HG03571 (cell line): ENCODE measurements at regions not wholly inside any gene's neighbourhood (a gene's known extent, or its start where the extent isn't known, plus 50 kb on each side); places are given as distances from the start of the nearest gene placed in this dataset.

Experiments
- ATAC-seq: cut with Tn5 transposase; IDR thresholded peaks from one replicate; pipeline ENCODE4 v1.9.1; 2021; ENCODE audit not compliant: unreplicated experiment

DNA sequence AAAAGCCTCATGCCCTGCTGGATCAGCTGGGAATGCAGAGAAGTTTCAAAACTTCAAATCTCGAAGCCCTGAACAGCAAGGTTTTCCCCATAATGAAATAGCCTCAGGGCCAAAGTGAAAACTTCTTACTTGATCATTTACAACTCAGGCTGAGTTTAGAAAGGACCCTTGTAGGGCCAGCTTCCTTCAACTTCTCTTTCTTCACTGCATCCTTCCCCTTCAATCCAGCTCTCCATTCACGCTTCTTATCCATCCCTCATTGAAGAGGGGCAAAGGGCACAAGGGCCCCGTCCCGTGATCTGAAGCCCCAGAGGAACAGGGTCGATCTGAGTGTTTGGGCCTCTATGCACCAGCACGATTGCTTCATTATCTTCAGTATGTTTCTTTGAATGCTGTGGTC lies 392.2 kb upstream of the CELF2 start:
- no peak for ATAC-seq

DNA sequence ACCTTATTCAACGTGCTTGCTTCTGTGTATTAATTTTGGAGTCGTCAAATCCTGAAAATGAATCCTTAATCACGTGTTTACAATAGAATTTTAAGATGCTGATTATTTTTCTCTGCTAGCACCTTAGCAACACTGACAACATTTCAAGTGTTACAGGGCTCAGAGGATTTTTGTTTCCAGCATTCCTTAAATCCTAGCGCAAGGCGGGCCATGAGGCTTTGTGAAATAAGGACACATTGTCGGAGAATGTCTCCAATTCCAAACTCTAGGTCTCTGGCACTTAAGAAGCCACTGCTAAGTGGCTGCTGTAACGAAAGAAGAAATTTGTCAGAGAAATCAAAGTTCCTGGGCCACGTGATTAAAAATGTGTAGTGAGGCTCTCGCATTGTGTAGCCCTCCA lies 390.9 kb upstream of the CELF2 start:
- ATAC-seq: no peak

DNA sequence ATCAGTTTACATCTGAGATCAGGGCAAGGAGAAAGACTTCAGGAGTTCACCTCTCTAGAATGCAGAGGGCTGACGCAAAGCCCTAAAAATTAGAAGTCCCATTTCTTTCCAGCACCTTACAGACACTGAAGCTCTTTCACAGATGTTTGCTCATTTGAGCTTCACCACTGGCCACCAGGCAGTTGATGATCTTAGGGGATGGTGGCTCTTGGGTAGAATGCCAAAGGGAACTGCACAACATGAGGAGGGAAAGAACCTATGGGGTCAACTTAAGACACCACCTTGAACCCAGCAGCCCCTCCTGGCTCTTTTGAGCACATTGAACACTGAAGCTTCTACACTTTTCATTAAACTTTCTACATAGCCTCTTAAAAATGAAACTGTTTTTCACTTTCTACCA lies 390.3 kb upstream of the CELF2 start:
- no peak for ATAC-seq

DNA sequence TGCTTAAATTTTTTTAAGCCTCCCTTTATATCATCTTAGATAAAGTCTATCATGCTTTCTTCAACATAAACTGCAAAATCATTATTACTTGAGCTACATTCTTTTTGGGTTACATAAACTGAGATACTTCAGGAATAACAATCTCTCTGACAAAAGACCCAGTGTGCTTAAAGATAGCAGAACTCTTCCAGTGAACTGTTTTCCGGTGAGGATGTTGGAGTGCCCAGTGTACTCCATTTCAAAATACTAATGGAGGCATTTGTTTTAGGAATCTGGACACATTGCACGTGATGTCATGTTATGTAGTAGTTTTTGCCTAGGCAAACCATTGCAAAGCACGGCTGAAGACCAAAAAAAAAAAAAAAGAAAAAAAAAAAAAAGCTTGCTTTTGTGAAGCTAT lies 388.2 kb upstream of the CELF2 start:
- no peak for ATAC-seq

DNA sequence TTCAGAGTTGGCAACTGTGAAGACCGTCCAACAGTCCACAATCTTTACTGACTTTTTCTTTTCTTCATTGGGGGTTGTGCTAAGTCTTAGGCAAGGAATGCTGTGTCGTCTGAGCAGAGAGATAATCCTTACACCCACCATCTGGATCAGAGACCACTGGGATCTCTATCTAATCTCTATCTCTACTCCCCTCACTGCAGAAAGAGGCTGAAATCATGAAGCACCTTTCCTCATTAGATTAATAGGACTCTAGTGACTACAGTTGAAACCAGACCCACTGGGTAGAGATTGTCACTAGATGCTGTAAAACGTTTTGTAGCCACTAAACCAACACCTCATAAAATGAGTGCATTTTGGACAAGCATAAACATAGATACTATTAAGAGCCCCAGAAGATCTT lies 387.4 kb upstream of the CELF2 start:
- ATAC-seq: no peak

DNA sequence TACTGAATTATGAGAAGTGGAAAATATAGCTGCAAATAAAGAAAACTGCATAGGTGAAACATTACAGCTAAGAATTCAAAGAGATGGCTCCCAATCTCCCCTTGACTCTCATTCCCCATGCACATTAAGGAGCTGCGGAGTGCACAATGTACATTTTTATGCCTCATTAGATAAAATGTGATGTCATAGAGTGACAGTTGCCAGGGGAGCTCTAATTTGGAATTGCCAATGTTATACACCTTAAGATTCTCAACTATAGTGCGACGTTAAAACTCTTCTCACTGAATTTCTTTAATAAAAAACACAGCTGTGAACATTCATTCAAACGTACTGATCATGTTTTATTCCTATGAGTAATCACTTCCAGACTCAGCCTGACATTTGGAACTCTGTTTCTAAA lies 386.9 kb upstream of the CELF2 start:
- no peak for ATAC-seq

DNA sequence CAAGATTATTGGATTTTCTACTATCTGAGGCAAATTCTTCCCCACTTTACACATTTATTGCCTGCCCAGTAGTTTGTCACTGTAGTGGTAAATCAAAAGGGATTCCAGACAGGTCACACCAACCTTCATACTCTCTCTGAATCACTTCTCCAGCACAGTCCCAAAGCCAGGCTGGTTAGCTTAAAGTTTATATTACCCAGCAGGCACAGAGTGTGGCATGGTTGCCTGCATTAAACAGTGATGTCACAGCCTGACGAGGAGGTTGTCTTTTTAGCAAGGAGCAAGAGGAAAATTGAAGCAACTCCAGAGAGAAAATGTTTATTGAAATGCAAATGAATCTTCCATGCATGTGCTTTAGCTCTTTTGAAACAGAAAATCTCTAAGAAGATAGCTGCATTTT lies 375.5 kb upstream of the CELF2 start:
- no peak for ATAC-seq

DNA sequence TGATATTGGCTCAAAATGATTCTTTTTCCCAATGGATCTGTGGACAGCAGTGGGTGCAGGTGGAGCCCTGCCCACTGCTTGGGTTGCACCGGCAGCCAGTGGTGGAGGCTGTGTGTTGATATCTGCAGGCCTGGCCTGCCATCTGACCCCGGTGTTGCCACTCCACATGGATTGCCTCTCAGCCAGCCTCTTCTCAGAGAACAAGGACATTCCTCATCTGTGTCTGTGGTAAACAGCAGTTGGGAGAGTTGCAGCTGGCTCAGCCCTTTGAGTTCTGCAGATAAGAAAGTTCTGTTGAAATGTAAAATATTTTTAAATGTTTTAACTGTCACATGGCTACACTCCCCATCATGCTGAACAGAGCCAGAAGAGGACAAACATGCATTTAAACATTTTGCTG lies 374.9 kb upstream of the CELF2 start:
- ATAC-seq: no peak

DNA sequence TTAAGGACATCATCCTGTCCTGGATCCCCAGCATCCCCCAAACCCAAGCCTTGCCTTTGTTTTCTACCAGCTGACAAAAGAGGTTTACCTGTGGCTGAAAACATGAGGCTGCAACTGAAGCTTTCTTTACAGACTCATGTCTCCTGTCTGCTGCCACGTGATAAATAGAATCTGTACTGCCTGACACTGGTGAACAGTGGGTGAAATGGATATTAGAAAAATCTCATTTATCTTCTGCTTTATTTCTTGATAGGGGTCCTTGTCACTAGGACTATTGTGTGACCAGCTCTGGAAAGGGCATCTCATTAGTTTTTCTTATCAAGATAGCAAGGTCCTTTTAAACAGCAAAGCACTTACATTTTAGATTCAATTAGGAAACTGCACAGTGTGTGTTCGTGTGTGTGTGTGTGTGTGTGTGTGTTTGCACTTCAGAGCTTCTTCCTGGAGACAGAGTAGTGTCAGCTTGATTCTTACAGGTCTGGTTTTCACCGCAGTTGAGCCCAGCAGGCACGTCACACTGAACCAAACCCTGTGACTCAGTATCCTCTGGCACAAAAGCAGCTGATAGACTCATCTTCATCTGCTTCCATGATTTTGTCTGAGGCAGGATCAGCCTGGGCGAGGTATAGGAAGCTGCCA lies 373.5 kb upstream of the CELF2 start:
- ATAC-seq: no peak

DNA sequence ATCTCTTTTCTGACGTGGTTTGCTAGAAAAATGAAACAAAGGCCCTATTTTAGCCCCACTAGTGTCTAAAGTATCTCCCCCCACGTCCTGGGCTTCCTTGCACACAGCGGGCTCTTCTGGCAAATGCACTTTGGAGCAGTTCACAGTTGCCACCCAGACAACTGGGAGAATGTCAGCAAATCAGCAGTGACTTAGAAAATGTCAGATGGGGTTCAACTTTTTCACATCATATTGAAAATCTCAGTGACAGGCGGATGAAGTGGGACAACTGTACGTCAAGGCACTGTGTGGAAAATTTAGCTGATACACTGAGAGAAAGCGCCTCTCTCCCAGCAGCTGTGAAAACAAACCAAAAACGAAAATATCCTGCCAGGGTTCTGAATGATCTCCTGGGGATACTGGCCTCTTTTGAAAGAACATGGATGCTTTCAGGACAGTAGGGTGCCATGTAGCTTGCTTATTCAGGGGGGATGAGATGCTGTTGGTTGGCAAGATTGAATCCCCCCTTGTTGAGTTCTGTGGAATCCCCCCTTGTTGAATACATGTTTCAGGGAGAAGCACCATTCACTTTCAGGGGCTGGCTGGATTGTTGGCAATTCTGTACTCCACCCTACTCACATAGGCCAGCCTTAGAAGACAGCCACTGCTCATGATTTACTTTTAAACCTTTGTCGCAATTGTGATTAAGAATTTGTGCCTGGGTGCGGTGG lies 372.8 kb upstream of the CELF2 start:
- ATAC-seq: no peak

DNA sequence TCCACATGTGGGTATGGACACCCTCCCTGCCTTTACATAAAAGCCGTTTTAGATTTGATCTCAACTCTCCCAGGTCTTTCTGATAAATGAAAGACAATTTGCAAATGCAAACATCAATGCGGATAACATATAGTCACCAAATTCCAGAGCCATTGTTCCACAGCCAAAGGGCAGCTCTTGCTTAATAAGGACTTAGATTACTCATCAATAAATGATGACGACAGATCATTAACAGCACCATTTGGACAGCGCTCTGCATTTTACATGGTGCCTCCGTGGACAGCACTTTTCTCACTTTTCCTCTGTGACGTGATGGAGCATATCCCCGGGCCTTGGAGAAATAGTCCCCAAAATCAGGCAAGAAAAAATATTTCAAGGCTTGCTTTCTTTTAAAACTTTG lies 370.3 kb upstream of the CELF2 start:
- ATAC-seq: no peak

DNA sequence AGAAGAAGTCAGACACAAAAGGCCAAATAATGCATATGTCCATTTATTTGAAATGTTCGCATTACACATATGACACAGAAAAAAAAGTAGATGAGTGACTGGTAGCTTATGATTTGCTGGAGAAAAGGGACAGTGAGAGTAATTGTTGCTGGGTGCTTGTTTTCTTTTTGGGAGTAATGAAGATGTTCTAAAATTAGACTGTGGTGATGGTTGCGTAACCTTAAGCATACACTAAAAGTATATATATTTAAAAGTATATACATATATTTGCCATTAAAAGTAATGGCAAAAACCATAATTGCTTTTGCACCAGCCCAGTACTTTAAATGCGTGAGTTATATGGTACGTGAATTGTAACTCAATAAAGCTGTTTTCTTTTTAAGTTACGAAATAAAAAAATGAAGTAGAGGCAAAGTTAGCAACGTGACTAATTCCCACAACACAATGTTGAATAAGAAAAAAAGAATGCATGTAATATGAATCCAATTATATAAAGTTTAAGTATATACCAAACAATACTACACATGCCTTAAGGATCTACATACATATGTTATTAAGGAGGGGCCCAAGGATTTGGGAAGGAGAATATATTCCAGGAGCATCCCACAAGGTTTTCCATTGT lies 360.4 kb upstream of the CELF2 start:
- no peak for ATAC-seq

DNA sequence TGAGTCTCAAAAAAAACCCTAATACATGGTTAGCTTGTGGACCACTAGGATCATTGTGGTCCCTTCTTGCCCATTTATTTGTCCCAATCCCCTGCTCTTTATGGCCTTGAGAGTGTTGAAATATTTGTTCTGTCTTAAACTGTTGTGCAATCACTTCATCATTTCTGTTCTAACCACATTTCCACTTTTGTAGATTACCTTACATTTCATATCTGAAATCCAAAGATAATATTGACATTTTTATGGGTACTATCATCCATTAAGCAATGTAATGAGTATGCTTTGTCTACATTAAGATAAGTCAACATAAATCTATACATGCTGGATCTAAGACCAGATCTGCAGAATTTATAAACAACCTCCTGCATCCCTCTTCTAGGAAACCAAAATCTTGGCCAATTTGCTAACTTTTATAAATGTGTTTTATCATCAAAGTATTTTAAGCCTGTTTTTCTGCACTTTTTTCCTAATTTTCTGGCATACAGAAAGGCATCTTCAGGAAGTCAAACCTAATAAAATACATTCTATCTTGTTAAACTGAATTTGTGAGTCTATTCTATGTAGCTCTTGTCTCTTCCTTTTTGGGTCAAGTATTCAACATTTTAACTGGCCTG lies 359.4 kb upstream of the CELF2 start:
- no peak for ATAC-seq

DNA sequence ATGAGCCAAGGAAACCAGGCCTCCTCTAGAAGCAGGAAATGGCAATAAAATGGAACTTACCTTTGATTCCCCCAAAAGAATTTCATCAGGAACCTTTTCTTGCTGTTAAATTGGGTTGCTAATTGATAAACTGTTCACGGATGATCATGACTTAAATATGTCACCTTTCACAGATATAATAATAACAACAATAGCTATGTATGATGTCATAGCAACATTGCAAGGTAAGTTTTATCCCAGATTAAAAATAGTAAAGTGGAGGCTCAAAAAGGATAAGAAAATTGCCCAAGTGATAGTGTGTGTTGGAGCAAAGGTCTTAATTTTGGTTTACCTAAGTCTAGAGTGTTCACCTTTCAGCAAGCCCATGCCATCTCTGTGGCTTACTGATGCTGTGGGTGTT lies 357.6 kb upstream of the CELF2 start:
- no peak for ATAC-seq

DNA sequence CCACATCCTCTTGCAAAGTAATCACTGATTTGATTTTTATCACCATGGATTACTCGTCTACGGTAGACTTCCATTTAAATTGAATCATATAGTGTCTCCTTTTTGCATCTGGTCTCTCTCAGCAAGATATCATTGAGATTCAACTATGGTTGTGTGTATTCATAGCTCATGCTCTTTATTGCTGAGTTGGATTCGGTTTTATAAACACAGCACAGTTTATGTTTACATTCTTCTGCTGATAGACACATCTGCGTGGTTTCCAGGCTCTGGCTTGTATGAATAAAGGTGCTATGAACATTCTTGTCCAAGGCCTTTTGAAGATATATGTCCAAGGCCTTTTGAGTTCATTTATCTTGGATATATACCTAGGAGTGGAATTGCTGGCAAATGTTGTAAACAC lies 356.5 kb upstream of the CELF2 start:
- no peak for ATAC-seq

DNA sequence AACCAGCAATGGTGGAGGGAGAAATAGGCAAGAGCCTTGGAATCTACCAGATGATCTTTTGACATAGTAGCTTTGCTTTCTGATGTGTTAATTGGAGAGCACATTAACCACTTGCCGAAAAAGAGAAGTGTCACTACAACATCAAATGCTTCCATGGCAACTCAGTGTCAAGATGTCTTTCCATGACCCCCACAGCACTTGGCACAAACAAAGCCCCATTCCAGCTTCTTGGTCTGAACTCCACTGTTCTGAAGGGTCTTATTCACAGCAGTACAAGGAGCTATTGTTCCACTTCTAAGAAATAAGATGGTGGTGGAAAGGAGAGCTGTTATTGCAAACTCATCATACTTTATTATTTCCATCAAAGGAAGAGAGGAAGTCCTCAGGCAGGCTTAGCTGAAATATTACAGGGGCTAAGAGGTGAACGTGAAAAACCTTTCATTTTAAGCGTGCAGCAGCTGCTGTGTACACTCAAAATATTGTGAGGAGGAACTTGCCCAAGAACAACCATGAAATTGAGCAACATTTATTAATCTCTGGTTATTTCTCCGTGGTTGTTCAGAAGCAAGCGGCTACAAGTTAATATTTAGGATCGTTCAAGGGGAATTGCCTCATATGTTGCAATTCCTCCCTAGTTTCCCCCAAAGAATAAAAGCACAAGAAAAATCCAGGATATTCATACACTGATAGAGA lies 354.8 kb upstream of the CELF2 start:
- ATAC-seq: no peak

DNA sequence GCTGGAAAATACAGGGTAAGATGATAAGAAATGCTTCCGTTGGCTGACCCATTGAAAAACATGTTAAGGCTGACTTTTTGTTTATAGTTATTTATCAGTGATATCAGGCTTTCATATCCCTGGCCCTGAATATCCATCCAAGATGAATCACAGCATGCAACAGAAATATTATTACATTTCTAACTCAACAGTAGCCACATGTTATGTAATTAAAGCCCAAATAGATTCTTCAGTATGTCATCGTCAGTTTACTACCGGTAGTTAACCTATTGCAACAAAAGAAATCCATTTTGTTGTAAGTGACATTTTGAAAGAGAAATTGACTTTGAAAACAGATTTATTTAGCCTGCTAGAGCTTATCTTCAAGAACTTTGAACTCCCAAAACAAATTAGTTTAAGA lies 354.1 kb upstream of the CELF2 start:
- ATAC-seq: no peak

DNA sequence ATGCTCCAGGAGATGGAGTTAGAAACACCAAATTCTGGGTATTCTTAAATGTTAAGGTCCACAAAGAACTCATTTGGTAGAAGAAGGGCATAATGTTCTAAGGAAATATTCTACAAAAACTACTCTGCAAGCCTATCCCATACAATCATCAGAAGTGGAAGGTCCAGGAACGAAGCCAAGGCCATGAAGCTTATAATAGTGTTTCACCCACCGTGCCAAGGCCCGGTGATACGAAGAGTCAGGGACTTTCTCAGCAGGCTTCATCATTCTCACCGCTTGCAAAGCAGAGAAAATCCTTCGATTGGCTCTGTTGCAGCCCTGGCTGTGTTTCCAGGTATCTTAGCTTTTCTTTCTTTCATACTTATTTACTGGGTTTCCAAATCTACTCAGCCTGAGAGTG lies 351.9 kb upstream of the CELF2 start:
- no peak for ATAC-seq

DNA sequence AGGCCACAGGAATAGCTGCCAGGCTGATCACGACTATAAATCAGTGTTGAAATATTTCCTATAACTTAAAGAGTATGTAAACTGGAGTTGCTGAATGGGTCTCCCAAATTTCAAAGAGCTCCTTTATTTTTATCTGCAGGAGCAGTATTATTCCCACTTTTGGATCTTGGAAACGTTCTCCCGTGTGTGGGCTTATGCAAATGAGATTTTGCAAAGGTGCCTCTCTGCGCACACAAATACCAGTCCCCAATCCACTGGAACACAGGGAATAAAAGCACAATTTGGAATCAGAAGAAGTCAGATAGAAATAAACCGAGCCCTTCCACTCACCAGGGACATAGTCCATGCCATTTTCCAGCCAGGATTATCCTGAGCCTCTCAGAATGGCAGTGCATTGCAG lies 350.2 kb upstream of the CELF2 start:
- no peak for ATAC-seq

DNA sequence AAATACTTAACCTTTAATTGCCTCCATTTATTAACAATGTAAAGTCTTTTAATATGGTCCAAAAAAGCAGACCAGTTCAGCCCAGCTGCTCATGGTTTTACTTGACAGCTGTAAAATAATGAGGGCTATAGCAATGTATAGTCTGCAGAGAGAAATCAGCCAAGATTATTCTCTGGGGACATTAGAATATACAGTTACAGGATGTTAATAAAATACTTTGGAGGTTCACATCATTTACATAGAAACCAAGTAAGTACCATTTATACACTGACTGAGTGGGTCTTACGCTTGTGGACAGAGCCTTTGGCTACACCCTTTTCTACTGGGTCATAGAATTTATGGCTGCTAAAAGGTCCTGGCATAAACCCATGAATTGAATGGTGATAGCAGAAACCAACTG lies 340.7 kb upstream of the CELF2 start:
- no peak for ATAC-seq

DNA sequence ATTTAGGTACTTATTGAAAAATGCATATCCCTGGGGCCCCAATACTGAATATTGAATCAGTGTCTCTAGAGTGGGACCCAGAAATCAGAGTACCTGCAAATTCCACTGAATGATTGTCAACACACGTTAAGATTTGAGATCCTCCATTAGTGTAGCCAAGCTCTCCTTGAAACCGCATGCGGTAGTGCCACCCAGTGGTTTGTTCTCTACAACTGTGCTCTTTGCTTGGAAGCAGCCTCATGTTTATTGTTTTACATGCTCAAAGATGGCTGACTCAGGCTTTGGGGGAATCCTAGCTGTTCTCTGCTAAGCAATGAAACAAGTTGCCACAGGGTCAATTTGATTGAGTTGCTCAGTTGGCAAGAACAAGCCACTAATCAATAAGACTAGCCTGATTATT lies 340.2 kb upstream of the CELF2 start:
- no peak for ATAC-seq

DNA sequence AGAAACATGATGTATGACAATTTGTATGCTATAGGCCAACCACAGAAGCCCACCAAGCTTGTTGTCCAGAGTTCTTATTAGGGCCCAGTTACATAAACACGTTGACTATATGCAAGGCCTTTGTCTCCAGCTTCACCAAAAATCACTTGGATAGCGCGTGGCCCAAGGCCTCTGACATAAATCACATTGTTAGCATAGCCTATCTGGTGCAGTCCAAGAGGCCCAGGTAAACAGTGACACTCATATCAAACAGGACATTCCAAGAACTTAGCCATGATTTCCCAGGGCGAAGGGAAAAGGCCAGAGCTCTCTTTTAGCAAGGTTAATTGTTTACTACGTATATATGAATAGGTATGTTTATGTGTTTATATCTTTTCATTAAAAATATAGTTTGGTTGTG lies 337.2 kb upstream of the CELF2 start:
- ATAC-seq: no peak
